CD4-positive, alpha-beta T cell treated with Interleukin-6 for 4 hours (primary cell): ENCODE measurements at regions not wholly inside any gene's neighbourhood (a gene's known extent, or its start where the extent isn't known, plus 50 kb on each side); places are given as distances from the start of the nearest gene placed in this dataset.

Source experiments
- DNase-seq: peaks from one replicate; pipeline ENCODE4 v3.0.0-alpha.2; 2020; ENCODE audit warnings: mixed read lengths

GRCh38 chr2:116340690-116341089, 1473.8 kb upstream of the DDX18 start:
- DNase-seq = no peak

GRCh38 chr2:116366212-116366611, 1448.3 kb upstream of the DDX18 start:
- no peak for DNase-seq

- DNase-seq = no peak
Measured at GRCh38 chr2:116378786-116379185, 1435.7 kb upstream of the DDX18 start.

- DNase-seq = no peak
Measured at GRCh38 chr2:116411211-116411610, 1403.3 kb upstream of the DDX18 start.

GRCh38 chr2:116413659-116414058, 1400.8 kb upstream of the DDX18 start:
- DNase-seq = no peak

- no peak for DNase-seq
Measured at GRCh38 chr2:116416731-116417377, 1397.6 kb upstream of the DDX18 start.

GRCh38 chr2:116435648-116436047, 1378.8 kb upstream of the DDX18 start:
- DNase-seq = no peak

- DNase-seq = no peak
Measured at GRCh38 chr2:116440104-116440653, 1374.3 kb upstream of the DDX18 start.

GRCh38 chr2:116442418-116442817, 1372.1 kb upstream of the DDX18 start:
- DNase-seq = no peak

- DNase-seq = no peak
Measured at GRCh38 chr2:116444256-116444872, 1370.1 kb upstream of the DDX18 start.

GRCh38 chr2:116450990-116451389, 1363.5 kb upstream of the DDX18 start:
- DNase-seq = no peak

GRCh38 chr2:116452651-116453050, 1361.8 kb upstream of the DDX18 start:
- no peak for DNase-seq

GRCh38 chr2:116456429-116456828, 1358.1 kb upstream of the DDX18 start:
- no peak for DNase-seq

GRCh38 chr2:116467243-116467642, 1347.2 kb upstream of the DDX18 start:
- no peak for DNase-seq

- no peak for DNase-seq
Measured at GRCh38 chr2:116477229-116477628, 1337.3 kb upstream of the DDX18 start.

- no peak for DNase-seq
Measured at GRCh38 chr2:116487336-116487735, 1327.2 kb upstream of the DDX18 start.

- no peak for DNase-seq
Measured at GRCh38 chr2:116489292-116489691, 1325.2 kb upstream of the DDX18 start.

GRCh38 chr2:116489944-116490343, 1324.5 kb upstream of the DDX18 start:
- no peak for DNase-seq

GRCh38 chr2:116490511-116491145, 1323.9 kb upstream of the DDX18 start:
- no peak for DNase-seq

- no peak for DNase-seq
Measured at GRCh38 chr2:116491292-116491691, 1323.2 kb upstream of the DDX18 start.

GRCh38 chr2:116499389-116499788, 1315.1 kb upstream of the DDX18 start:
- no peak for DNase-seq

- DNase-seq = no peak
Measured at GRCh38 chr2:116510117-116510671, 1304.3 kb upstream of the DDX18 start.

GRCh38 chr2:116511426-116511825, 1303.1 kb upstream of the DDX18 start:
- DNase-seq = no peak

- DNase-seq = no peak
Measured at GRCh38 chr2:116513991-116514390, 1300.5 kb upstream of the DDX18 start.
